ENCODE measurements at regions not wholly inside any gene's neighbourhood (a gene's known extent, or its start where the extent isn't known, plus 50 kb on each side); places are given as distances from the start of the nearest gene placed in this dataset.

GRCh38 chr18:60059216-60059615 is 159.4 kb downstream of the PMAIP1 start:
- Histone ChIP-seq H2AFZ (ENCODE audit: low read depth) (no peak overlapping the region), H3F3A (replicated peaks; ENCODE audit: insufficient read depth) (no peaks in the 10 kb centered on the region), H3K9me2 (no peaks in the 10 kb centered on the region), H3K36me3 (replicated peaks in 1 of 2; ENCODE audit: control insufficient read depth in 1 of 2, insufficient read depth in 2 of 2, low read length in 1 of 2) (no peaks in the 10 kb centered on the region), H3K9me3 (no peaks in the 10 kb centered on the region), H4K20me1 (ENCODE audit: insufficient read depth) (no peaks in the 10 kb centered on the region), H3K4me3 (ENCODE audit: low read depth in 2 of 2, low read length in 1 of 2) (no peak overlapping the region), H3K27me3 (ENCODE audit: insufficient read depth) (no peaks in the 10 kb centered on the region), H3K4me1 (ENCODE audit: control insufficient read depth in 1 of 2, insufficient read depth in 2 of 2, low read depth in 1 of 2, low read length in 1 of 2) (no peaks in the 10 kb centered on the region), H3K9ac (no peak overlapping the region), H3K79me2 (ENCODE audit: insufficient read depth) (no peaks in the 10 kb centered on the region), H3K4me2 (no peak overlapping the region), H3K27ac (ENCODE audit: low read depth in 2 of 2, low read length in 1 of 2) (no peak overlapping the region)
- no peak for TF ChIP-seq NRF1 (IDR thresholded peaks at IDR 0.05; ENCODE audit: low read depth, low read length)
- TF ChIP-seq RAD21 (IDR thresholded peaks at IDR 0.05; ENCODE audit: low read length), result no peak
- no peak for TF ChIP-seq PBX3 (IDR thresholded peaks at IDR 0.05)
- TF ChIP-seq REST (IDR thresholded peaks at IDR 0.05; ENCODE audit: low read depth, low read length), result no peak
- no peak for TF ChIP-seq ZBTB33 (IDR thresholded peaks at IDR 0.05; ENCODE audit: borderline replicate concordance, low read depth)
- TF ChIP-seq CTCF (IDR thresholded peaks at IDR 0.05), result no peak
- TF ChIP-seq USF1 (IDR thresholded peaks at IDR 0.05; ENCODE audit: borderline replicate concordance, low read depth), result no peak
- no peak for TF ChIP-seq SMC3 (IDR thresholded peaks at IDR 0.05; ENCODE audit: low read depth, low read length)
- TF ChIP-seq GABPA (IDR thresholded peaks at IDR 0.05; ENCODE audit: low read depth), result no peak
- DNase-seq, result no peak
- POLR2A ChIA-PET, result no interaction called here
- CTCF ChIA-PET, result no interaction called here
- WGBS (ENCODE audit: low lambda C conversion rate), result 74% methylated on average over 3 of the region's 3 CpGs
